B cell (primary cell): ENCODE measurements at regions not wholly inside any gene's neighbourhood (a gene's known extent, or its start where the extent isn't known, plus 50 kb on each side); places are given as distances from the start of the nearest gene placed in this dataset.

Source experiments
- ATAC-seq: fragments of 200-7000 bp; cut with Tn5 transposase; one replicate; pipeline ENCODE4 v1.10.0; 2021; ENCODE audit warnings: low read depth, mild to moderate bottlenecking, moderate number of reproducible peaks, moderate library complexity
- CTCF ChIA-PET: fragments of 350-600 bp; sonication (Branson Sonifier 250); formaldehyde crosslinking; loops from one replicate; lab custom pipeline; 2021; ENCODE audit warnings: antibody characterized with exemption, inconsistent platforms; lab: Charles Lee
- POLR2A ChIA-PET: fragments of 350-600 bp; sonication (Branson Sonifier 250); formaldehyde crosslinking; loops from one replicate; lab custom pipeline; 2021; ENCODE audit warnings: antibody characterized with exemption; lab: Charles Lee
- DNase-seq: peaks from one replicate; pipeline ENCODE4 v3.0.0; 2013
- H2AFZ ChIP-seq: 2 replicates; pipeline ENCODE4 v1.6.1; 2012; ENCODE audit warnings: mild to moderate bottlenecking, low read depth, low read length; ENCODE audit not compliant: insufficient read depth, poor library complexity, severe bottlenecking
- H3K27ac ChIP-seq, 2 donors: 1 replicate in 1 of 2; 2 replicates in 1 of 2; pipeline ENCODE4 v1.5.1; 2012 to 2013; ENCODE audit warnings: low read length in 2 of 2, mild to moderate bottlenecking in 2 of 2, moderate library complexity in 1 of 2
- H3K27me3 ChIP-seq, 4 experiments: fragments of 200-600 bp in 1 of 4; sonication (generic) in 1 of 4; replicated peaks in 1 of 4; 1 replicate in 2 of 4; 2 replicates in 2 of 4; pipeline versions ENCODE4 v1.6.1 to v1.7.0; 2013 to 2016; ENCODE audit warnings: low read length in 3 of 4, mild to moderate bottlenecking in 2 of 4, mixed read lengths in 1 of 4, moderate library complexity in 1 of 4; ENCODE audit not compliant: insufficient read depth in 4 of 4, control insufficient read depth in 3 of 4; ENCODE audit errors: control extremely low read depth in 1 of 4
- H3K36me3 ChIP-seq, 2 experiments: replicated peaks in 1 of 2; 1 replicate in 1 of 2; 2 replicates in 1 of 2; pipeline versions ENCODE4 v1.6.1 to v1.7.1; 2013; ENCODE audit warnings: low read length in 1 of 2; ENCODE audit not compliant: insufficient read depth in 2 of 2, control insufficient read depth in 1 of 2; ENCODE audit errors: control extremely low read depth in 1 of 2, extremely low read depth in 1 of 2
- H3K4me1 ChIP-seq, 2 donors: fragments of 200-600 bp in 1 of 2; sonication (generic) in 1 of 2; 1 replicate in 1 of 2; 2 replicates in 1 of 2; pipeline versions ENCODE4 v1.5.1 to v1.6.1; 2013 to 2017; ENCODE audit warnings: low read length in 2 of 2; ENCODE audit not compliant: control insufficient read depth in 2 of 2, insufficient read depth in 2 of 2
- H3K4me2 ChIP-seq: replicated peaks from 2 replicates; pipeline ENCODE3; 2012; ENCODE audit warnings: mild to moderate bottlenecking, low read depth, low read length; ENCODE audit not compliant: poor library complexity, severe bottlenecking
- H3K4me3 ChIP-seq, 5 experiments: fragments of 200-600 bp in 1 of 5; sonication (generic) in 1 of 5; 1 replicate in 3 of 5; 2 replicates in 2 of 5; pipeline versions ENCODE4 v1.5.1 to v1.7.0; 2011 to 2016; ENCODE audit warnings: low read length in 4 of 5, mild to moderate bottlenecking in 4 of 5, low read depth in 2 of 5, control low read depth in 1 of 5, moderate library complexity in 1 of 5; ENCODE audit not compliant: insufficient read depth in 1 of 5; ENCODE audit errors: control extremely low read depth in 1 of 5, extremely low read depth in 1 of 5
- H3K79me2 ChIP-seq: fragments of 200-600 bp; sonication (generic); one replicate; pipeline ENCODE4 v1.6.0; 2016; ENCODE audit warnings: low read length; ENCODE audit not compliant: control insufficient read depth, insufficient read depth
- H3K9ac ChIP-seq: fragments of 200-600 bp; sonication (generic); 2 replicates; pipeline ENCODE4 v1.6.1; 2017; ENCODE audit warnings: mild to moderate bottlenecking, low read length, moderate library complexity
- H3K9me3 ChIP-seq, 3 donors: one replicate each; pipeline versions ENCODE4 v1.6.1 to v1.7.1; 2013; ENCODE audit warnings: low read length in 2 of 3; ENCODE audit not compliant: control insufficient read depth in 2 of 3, insufficient read depth in 1 of 3; ENCODE audit errors: control extremely low read depth in 1 of 3
- H4K20me1 ChIP-seq: 2 replicates; pipeline ENCODE4 v1.6.0; 2012; ENCODE audit warnings: mild to moderate bottlenecking, low read length; ENCODE audit not compliant: insufficient read depth, control insufficient read depth, poor library complexity, severe bottlenecking
- H3K27ac Mint-ChIP-seq: one replicate; pipeline ENCODE4 v1.8.0; 2021; ENCODE audit warnings: mixed read lengths
- H3K27me3 Mint-ChIP-seq: one replicate; pipeline ENCODE4 v1.8.0; 2021; ENCODE audit warnings: mixed read lengths
- H3K4me1 Mint-ChIP-seq: one replicate; pipeline ENCODE4 v1.8.0; 2021; ENCODE audit warnings: mixed read lengths
- H3K4me3 Mint-ChIP-seq: one replicate; pipeline ENCODE4 v1.8.0; 2021; ENCODE audit warnings: mixed read lengths
- H3K9me3 Mint-ChIP-seq: one replicate; pipeline ENCODE4 v1.8.0; 2022; ENCODE audit warnings: mixed read lengths; ENCODE audit not compliant: insufficient read depth
- EZH2 ChIP-seq: IDR thresholded peaks from 2 replicates; pipeline ENCODE4 v1.6.1; 2012; ENCODE audit warnings: borderline replicate concordance, low read depth, mild to moderate bottlenecking, moderate library complexity, low read length; ENCODE audit not compliant: insufficient read depth, poor library complexity, severe bottlenecking
- WGBS: methylation state at CpG from one replicate; pipeline ENCODE4 v1.1.5; 2013; ENCODE audit warnings: missing lambda C conversion rate; ENCODE audit not compliant: insufficient coverage; 5-methylcytosine and 5-hydroxymethylcytosine counted together
- intact Hi-C: fragments of 100-400 bp; cut with micrococcal nuclease; formaldehyde crosslinking; loops from one replicate; pipeline ENCODE4 v1.10.0; 2022
- TF ChIP-seq, protein P1 (sequence below): fragments of 200-600 bp; IDR thresholded peaks from one replicate; pipeline ENCODE4 v1.8.0; 2022; ENCODE audit warnings: antibody characterized with exemption, mild to moderate bottlenecking

DNA sequence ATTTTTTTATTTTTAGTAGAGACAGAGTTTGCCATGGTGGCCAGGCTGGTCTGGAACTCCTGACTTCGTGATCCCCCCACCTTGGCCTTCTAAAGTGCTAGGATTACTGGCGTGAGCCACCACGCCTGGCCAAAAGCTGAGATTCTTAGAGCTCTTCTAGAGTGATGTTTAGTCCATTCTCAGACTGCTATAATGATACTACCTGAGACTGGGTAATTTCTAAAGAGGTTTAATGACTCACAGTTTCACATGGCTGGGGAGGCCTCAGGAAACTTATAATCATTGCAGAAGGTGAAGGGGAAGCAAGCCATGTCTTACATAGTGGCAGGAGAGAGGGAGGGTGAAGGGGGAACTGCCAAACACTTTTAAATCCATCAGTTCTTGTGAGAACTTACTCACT is 1804.9 kb upstream of the LRRTM1 start:
- POLR2A ChIA-PET = no interaction called here
- H3K27ac Mint-ChIP-seq = no peak overlapping the region

DNA sequence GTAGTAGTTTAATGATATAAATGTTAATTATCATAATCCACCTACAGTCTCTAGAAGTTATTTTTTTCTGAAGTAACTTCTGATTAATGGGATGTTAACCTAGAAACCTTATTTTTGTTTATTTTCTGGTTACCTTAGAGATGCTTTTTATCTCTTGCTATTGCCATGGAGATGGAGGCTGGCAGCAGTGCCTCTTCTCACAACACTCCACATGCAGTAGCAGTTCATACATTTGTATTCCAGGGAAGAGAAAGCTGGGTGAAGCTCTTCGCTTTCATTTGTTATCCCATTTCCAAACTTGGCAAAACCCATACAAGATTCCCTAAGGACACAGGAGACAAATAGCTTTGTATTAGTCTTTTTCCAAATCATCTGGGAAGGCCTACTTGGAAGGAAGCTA is 1794.1 kb upstream of the LRRTM1 start:
- TF ChIP-seq, protein P1, sequence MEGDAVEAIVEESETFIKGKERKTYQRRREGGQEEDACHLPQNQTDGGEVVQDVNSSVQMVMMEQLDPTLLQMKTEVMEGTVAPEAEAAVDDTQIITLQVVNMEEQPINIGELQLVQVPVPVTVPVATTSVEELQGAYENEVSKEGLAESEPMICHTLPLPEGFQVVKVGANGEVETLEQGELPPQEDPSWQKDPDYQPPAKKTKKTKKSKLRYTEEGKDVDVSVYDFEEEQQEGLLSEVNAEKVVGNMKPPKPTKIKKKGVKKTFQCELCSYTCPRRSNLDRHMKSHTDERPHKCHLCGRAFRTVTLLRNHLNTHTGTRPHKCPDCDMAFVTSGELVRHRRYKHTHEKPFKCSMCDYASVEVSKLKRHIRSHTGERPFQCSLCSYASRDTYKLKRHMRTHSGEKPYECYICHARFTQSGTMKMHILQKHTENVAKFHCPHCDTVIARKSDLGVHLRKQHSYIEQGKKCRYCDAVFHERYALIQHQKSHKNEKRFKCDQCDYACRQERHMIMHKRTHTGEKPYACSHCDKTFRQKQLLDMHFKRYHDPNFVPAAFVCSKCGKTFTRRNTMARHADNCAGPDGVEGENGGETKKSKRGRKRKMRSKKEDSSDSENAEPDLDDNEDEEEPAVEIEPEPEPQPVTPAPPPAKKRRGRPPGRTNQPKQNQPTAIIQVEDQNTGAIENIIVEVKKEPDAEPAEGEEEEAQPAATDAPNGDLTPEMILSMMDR = no peak
- CTCF ChIA-PET = no interaction called here
- H2AFZ ChIP-seq = no peak overlapping the region

More for the DNA sequence above, 1804.9 kb upstream of the LRRTM1 start:
- TF ChIP-seq EZH2 = no peak
- TF ChIP-seq, protein P1 = no peak
- H3K27me3 Mint-ChIP-seq = no peaks in the 10 kb centered on the region
- Histone ChIP-seq H3K79me2 (no peaks in the 10 kb centered on the region), H3K9ac (no peak overlapping the region), H3K36me3 (no peaks in the 10 kb centered on the region), H3K27me3 (no peaks in the 10 kb centered on the region), H3K4me3 (no peak overlapping the region), H3K9me3 (peaks cover 0 to 1% (median 0%) of the 10 kb centered on the region in 3 donors), H3K27ac (no peak overlapping the region), H3K4me1 (no peaks in the 10 kb centered on the region), H2AFZ (no peak overlapping the region), H4K20me1 (no peaks in the 10 kb centered on the region), H3K4me2 (no peak overlapping the region)
- intact Hi-C loops = no loop called here
- CTCF ChIA-PET = no interaction called here
- H3K9me3 Mint-ChIP-seq = peaks cover 6% of the 10 kb centered on the region
- H3K4me3 Mint-ChIP-seq = no peak overlapping the region
- DNase-seq = no peak
- H3K4me1 Mint-ChIP-seq = no peaks in the 10 kb centered on the region
- ATAC-seq = no peak
- WGBS = 72% methylated on average over 2 of the region's 3 CpGs

More for the DNA sequence above, 1794.1 kb upstream of the LRRTM1 start:
- Histone ChIP-seq H3K4me2 (no peak overlapping the region), H3K9me3 (no peaks in the 10 kb centered on the region), H3K4me1 (no peaks in the 10 kb centered on the region), H3K36me3 (no peaks in the 10 kb centered on the region), H3K27ac (no peak overlapping the region), H4K20me1 (no peaks in the 10 kb centered on the region), H3K4me3 (no peak overlapping the region), H3K79me2 (no peaks in the 10 kb centered on the region), H3K27me3 (no peaks in the 10 kb centered on the region), H3K9ac (no peak overlapping the region)
- Mint-ChIP-seq H3K27ac (no peak overlapping the region), H3K9me3 (peaks cover 3% of the 10 kb centered on the region), H3K27me3 (no peaks in the 10 kb centered on the region), H3K4me3 (no peak overlapping the region), H3K4me1 (no peaks in the 10 kb centered on the region)
- no CpG with 5 or more reads among the region's 1 CpG for WGBS
- DNase-seq (no peak), ATAC-seq (no peak)
- POLR2A ChIA-PET = no interaction called here
- intact Hi-C loops = no loop called here
